ENCODE measurements at regions not wholly inside any gene's neighbourhood (a gene's known extent, or its start where the extent isn't known, plus 50 kb on each side); places are given as distances from the start of the nearest gene placed in this dataset.

DNA sequence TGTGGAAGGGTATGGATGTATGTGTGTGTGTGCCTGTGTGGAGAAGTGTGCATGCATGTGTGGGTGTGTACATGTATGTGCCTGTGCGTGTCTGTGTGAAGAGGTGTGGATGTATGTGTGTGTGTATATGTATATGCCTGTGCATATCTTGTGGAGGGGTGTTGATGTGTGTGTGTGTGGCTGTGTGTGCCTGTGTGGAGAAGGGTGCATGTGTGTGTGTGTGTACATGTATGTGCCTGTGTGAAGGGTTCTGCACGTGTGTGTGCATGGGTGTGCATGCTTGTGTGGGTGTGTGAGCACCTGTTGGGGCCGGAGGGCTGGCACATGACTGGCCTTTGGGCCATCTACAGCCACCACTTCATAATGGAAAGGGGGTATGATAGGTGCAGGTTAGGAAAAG, 291.4 kb downstream of the IRX2 start:
- H3K4me3 ChIP-seq = no peak overlapping the region
- no peak overlapping the region for H3K27ac ChIP-seq
- TF ChIP-seq, protein P1, sequence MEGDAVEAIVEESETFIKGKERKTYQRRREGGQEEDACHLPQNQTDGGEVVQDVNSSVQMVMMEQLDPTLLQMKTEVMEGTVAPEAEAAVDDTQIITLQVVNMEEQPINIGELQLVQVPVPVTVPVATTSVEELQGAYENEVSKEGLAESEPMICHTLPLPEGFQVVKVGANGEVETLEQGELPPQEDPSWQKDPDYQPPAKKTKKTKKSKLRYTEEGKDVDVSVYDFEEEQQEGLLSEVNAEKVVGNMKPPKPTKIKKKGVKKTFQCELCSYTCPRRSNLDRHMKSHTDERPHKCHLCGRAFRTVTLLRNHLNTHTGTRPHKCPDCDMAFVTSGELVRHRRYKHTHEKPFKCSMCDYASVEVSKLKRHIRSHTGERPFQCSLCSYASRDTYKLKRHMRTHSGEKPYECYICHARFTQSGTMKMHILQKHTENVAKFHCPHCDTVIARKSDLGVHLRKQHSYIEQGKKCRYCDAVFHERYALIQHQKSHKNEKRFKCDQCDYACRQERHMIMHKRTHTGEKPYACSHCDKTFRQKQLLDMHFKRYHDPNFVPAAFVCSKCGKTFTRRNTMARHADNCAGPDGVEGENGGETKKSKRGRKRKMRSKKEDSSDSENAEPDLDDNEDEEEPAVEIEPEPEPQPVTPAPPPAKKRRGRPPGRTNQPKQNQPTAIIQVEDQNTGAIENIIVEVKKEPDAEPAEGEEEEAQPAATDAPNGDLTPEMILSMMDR (IDR thresholded peaks at IDR 0.05) = no peak
- no peak for DNase-seq (ENCODE audit: low spot score)

- Histone ChIP-seq H3K4me3 (no peak overlapping the region), H3K27ac (no peak overlapping the region)
- TF ChIP-seq, protein P1 (IDR thresholded peaks at IDR 0.05) = no peak
- no peak for DNase-seq (ENCODE audit: low spot score)
These were observed 292.2 kb downstream of the IRX2 start for GRCh38 chr5:2459251-2459650.

GRCh38 chr5:2455878-2456277, 295.6 kb downstream of the IRX2 start:
- no peak overlapping the region for H3K27ac ChIP-seq
- TF ChIP-seq, protein P1 (IDR thresholded peaks at IDR 0.05) = no peak
- no peak overlapping the region for H3K4me3 ChIP-seq
- DNase-seq (ENCODE audit: low spot score) = no peak

DNA sequence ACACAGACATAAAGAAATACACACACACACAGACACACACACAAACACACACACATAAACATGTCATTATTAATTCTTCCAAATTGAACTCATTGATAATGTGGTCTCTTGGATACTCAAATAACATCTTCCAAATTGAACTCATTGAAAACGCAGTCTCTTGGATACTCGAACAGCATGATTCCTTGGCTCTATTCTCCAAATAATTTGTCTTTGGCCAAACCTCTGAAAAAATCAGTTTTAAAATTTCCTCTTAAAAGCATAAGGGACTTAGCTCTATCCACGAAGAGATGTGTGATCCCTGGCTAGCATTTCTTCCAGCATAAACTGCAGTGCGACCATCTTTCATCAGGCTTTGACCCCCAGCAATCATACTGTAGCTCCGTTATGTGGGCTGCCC, 296.6 kb downstream of the IRX2 start:
- no peak overlapping the region for H3K27ac ChIP-seq
- H3K4me3 ChIP-seq = no peak overlapping the region
- no peak for DNase-seq (ENCODE audit: low spot score)
- TF ChIP-seq, protein P1 (IDR thresholded peaks at IDR 0.05) = no peak

- no peak overlapping the region for H3K4me3 ChIP-seq
- DNase-seq (ENCODE audit: low spot score) = no peak
- H3K27ac ChIP-seq = no peak overlapping the region
- TF ChIP-seq, protein P1 (IDR thresholded peaks at IDR 0.05) = no peak
These were observed 297.7 kb downstream of the IRX2 start for GRCh38 chr5:2453781-2454180.

DNA sequence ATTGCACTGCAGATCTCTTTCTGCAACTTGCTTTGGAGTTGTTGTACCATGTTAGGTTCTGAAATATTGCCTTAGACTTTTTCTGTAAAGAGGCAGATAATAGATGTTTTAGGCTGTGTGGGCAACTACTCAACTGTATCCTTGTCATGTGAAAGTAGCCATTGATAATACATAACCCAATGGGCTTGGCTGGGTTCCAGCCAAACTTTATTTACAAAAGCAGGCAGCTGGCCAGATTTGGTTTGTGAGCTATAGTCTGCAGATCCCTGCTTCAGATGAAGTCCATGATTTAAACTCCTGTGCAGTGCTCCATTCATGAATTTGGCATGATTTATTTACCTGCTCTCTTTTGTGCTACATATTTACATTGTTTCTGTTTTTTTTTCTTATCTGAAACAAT, 300.4 kb downstream of the IRX2 start:
- Histone ChIP-seq H3K4me3 (no peak overlapping the region), H3K27ac (no peak overlapping the region)
- TF ChIP-seq, protein P1 (IDR thresholded peaks at IDR 0.05) = no peak
- no peak for DNase-seq (ENCODE audit: low spot score)

DNA sequence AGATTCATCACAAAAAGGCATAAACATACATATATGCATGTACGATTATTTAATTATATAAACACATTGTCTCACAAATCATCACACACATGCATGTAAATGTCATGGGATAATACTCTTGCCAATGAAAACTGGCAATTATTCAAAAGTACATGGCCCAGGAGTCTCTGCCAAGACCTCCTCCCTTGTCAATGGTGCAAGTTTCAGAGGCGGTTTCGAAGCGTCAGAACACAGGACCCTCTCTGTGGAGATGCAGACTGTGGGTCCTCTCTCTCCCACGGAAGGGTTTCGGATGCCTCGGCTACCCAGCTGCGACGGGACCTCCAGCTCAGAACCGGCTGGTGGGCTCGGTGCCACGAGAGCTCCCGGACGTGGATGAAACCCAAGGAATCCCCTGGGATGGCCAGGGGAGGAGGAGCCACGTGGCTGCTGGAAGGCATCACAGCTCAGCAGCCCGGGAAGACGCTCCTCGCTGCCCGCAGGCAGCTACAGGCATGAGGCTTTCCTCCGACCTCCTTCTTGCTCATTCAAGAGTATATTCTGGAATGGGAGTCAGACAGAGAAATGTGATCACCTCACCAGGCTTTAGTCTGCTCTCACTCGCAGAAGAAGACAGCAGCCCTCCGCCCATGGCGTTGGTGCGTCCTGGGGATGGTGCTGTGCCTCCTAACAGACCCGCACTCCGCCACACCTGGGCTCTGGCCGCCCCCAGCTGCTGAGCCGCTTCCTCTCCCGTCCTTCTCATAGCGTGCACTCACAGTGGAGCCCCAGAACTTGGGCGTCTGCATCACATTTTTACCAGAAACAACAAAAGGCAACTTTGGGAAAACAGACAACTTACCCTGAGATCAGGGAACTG, 308.8 kb downstream of the IRX2 start:
- Histone ChIP-seq H3K4me3 (no peak overlapping the region), H3K27ac (no peak overlapping the region)
- no peak for DNase-seq (ENCODE audit: low spot score)
- TF ChIP-seq, protein P1 (IDR thresholded peaks at IDR 0.05) = no peak
